GM23338 (cell line): ENCODE measurements at regions not wholly inside any gene's neighbourhood (a gene's known extent, or its start where the extent isn't known, plus 50 kb on each side); places are given as distances from the start of the nearest gene placed in this dataset.

Experiments
- EZH2 ChIP-seq: fragments of 200-600 bp; sonication (generic); IDR thresholded peaks from one replicate; pipeline ENCODE4 v1.8.0; 2017; ENCODE audit warnings: antibody characterized with exemption, mild to moderate bottlenecking, low read depth; ENCODE audit not compliant: unreplicated experiment
- EZH2phosphoT487 ChIP-seq: fragments of 200-600 bp; sonication (generic); IDR thresholded peaks from one replicate; pipeline ENCODE4 v1.8.1; 2018; ENCODE audit warnings: antibody characterized with exemption; ENCODE audit not compliant: unreplicated experiment
- TF ChIP-seq, protein P1 (sequence below), 2 experiments: fragments of 200-600 bp in 1 of 2; sonication (generic) in 1 of 2; conservative IDR thresholded peaks; 2 replicates each; pipeline versions ENCODE4 v1.5.1 to v1.6.1; 2016 to 2017; ENCODE audit warnings: antibody characterized with exemption in 2 of 2, low read depth in 2 of 2, mild to moderate bottlenecking in 2 of 2, moderate library complexity in 1 of 2

DNA sequence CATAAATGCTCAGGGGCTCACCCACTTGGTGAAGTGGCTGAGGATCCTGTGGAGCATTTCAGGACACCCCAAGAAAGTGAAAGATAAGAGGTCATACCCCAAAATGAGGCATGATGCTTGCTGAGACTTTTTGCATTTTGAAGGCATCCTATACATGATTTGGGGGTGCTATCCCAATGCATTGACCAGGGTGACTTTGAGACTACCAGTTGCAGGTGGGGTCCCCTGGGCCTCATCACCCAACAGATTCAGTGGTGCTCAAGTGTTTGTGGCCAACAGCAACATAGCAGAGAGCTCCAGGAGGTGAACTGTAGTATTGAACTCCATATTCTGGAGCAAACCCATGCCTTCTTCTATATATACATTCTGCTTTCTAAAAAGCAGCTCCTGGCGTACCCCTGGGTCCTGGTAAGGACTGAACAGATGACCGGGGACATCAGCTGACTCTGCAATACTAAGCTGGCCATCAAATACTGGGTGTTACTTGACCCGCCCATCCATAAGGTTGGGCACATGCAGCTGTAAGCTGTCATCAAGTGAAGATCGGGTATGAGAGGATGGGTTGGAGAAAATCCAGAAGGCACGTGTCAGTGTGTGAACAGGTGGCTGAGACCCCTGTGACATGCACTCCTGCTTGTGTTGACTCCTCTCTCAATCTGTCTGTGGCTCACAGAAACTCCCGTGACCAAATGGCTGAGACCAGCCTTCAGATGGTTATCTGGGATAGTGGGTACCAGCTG lies 143.3 kb downstream of the KLF13 start:
- TF ChIP-seq EZH2phosphoT487, result no peak
- TF ChIP-seq, protein P1, sequence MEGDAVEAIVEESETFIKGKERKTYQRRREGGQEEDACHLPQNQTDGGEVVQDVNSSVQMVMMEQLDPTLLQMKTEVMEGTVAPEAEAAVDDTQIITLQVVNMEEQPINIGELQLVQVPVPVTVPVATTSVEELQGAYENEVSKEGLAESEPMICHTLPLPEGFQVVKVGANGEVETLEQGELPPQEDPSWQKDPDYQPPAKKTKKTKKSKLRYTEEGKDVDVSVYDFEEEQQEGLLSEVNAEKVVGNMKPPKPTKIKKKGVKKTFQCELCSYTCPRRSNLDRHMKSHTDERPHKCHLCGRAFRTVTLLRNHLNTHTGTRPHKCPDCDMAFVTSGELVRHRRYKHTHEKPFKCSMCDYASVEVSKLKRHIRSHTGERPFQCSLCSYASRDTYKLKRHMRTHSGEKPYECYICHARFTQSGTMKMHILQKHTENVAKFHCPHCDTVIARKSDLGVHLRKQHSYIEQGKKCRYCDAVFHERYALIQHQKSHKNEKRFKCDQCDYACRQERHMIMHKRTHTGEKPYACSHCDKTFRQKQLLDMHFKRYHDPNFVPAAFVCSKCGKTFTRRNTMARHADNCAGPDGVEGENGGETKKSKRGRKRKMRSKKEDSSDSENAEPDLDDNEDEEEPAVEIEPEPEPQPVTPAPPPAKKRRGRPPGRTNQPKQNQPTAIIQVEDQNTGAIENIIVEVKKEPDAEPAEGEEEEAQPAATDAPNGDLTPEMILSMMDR (conservative IDR thresholded peaks at IDR 0.05; ENCODE audit: low read depth in 2 of 2), result no peak
- no peak for TF ChIP-seq EZH2
